ENCODE measurements at regions not wholly inside any gene's neighbourhood (a gene's known extent, or its start where the extent isn't known, plus 50 kb on each side); places are given as distances from the start of the nearest gene placed in this dataset.
"Not testable (repeated sequence)": the region's sequence is repeated elsewhere in the genome, so short reads cannot be mapped to it uniquely, and the experiment has no call there.

DNA sequence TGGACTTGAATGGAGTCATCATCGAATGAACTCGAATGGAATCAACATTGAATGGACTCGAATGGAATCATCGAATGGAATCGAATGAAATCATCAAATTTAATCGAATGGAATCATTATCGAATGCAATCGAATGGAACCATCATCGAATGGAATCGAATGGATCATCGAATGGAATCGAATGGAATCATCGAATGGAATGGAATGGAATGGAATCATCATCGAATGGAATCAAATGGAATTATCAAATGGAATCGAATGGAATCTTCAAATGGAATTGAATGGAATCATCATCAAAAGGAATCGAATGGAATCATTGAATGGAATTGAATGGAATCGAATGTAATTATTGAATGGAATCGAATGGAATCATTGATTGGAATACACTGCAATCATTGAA, 610.3 kb downstream of the TP53TG3F start:
- peaks cover 18% of the 10 kb centered on the region for H3K9me3 ChIP-seq
- H3K36me3 ChIP-seq, H3K4me3 ChIP-seq, DNase-seq, H3K27me3 ChIP-seq: not testable (repeated sequence)

DNA sequence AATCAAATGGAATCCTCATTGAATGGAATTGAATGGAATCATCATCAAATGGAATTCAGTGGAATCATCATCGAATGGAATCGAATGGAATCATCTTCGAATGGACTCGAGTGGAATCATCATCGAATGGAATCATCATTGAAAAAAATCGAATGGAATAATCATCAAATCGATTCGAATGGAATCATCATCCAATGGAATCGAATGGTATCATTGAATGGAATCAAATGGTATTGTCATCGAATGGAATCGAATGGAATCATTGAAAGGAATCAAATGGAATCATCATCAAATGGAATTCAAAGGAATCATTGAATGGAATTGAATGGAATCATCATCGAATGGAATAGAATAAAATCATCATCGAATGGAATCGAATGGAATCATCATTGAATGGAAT, 619.3 kb downstream of the TP53TG3F start:
- no peak overlapping the region for H3K4me3 ChIP-seq
- H3K27me3 ChIP-seq, result no peaks in the 10 kb centered on the region
- H3K36me3 ChIP-seq, result no peaks in the 10 kb centered on the region
- peaks cover 48% of the 10 kb centered on the region for H3K9me3 ChIP-seq
- DNase-seq, result no peak

DNA sequence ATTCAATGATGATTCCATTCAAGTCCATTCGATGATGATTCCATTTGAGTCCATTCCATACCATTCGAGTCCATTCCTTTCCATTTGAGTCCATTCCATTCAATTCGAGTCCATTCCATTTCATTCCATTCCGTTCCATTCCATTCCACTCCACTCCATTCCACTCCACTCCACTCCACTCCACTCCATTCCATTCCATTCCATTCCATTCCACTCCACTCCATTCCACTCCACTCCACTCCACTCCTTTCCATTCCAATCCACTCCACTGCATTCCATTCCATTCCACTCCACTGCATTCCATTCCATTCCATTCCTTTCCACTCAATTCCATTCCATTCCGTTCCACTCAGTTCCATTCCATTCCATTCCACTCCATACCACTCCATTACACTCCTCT, 625.6 kb downstream of the TP53TG3F start:
- peaks cover 45% of the 10 kb centered on the region for H3K9me3 ChIP-seq
- not testable (repeated sequence) for DNase-seq, H3K36me3 ChIP-seq, H3K4me3 ChIP-seq, H3K27me3 ChIP-seq

DNA sequence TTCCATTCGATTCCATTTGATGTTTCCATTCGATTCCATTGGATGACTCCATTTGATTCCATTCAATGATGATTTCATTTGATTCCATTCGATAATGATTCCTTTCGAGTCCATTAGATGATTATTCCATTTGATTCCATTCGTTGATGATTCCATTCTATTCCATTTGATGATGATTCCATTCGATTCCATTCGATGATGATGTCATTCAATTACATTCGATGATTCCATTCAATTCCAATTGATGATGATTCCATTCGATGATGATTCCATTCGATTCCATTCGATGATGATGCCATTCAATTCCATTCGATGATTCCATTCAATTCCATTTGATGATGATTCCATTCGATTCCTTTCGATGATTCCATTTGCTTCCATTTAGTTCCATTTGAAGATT, 635.6 kb downstream of the TP53TG3F start:
- H3K9me3 ChIP-seq, result peaks cover 28% of the 10 kb centered on the region
- not testable (repeated sequence) for DNase-seq, H3K36me3 ChIP-seq, H3K4me3 ChIP-seq, H3K27me3 ChIP-seq

DNA sequence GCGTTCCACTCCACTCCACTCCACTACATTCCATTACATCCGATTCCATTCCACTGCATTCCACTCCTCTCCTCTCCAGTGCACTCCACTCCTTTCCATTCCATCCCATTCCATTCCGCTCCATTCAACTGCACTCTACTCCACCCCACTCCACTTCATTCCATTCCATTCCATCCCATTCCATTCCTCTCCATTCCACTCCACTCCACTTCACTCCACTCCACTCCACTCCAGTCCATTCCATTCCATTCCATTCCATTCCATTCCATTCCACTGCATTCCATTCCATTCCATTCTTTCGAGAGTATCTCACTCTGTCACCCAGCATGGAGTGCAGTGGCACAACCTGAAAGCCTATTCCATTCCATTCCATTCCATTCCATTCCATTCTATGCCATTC, 637.5 kb downstream of the TP53TG3F start:
- DNase-seq, H3K4me3 ChIP-seq: not testable (repeated sequence)

DNA sequence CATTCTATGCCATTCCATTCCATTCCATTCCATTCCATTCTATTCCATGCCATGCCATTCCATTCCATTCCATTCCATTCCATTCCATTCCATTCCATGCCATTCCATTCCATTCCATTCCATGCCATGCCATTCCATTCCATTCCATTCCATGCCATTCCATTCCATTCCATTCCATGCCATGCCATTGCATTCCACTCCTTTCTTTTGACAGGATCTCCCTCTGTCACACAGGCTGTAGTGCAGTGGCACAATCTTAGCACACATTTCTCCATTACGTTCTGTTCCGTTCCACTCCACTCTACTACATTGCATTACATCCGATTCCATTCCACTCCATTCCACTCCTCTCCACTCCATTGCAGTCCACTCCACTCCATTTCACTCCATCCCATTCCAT, 637.9 kb downstream of the TP53TG3F start:
- not testable (repeated sequence) for DNase-seq, H3K27me3 ChIP-seq

More for the DNA sequence above, 637.5 kb downstream of the TP53TG3F start:
- H3K27me3 ChIP-seq, H3K36me3 ChIP-seq: not testable (repeated sequence)
- H3K9me3 ChIP-seq, result peaks cover 16% of the 10 kb centered on the region

DNA sequence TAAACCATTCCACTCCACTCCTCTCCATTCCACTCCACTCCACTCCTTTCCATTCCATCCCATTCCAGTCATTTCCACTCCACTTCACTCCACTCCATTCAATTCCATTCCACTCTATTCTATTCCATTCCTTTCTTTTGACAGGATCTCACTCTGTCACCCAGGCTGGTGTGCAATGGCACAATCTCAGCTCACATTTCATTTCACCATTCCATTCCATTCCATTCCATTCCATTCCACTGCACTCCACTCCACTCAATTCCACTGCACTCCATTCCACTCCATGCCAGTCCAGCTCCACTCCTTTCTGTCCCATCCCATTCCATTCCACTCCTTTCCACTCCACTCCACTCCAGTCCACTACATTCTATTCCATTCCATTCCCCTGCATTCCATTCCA, 638.6 kb downstream of the TP53TG3F start:
- DNase-seq, H3K36me3 ChIP-seq, H3K27me3 ChIP-seq, H3K4me3 ChIP-seq: not testable (repeated sequence)
- peaks cover 11% of the 10 kb centered on the region for H3K9me3 ChIP-seq

More for the DNA sequence above, 637.9 kb downstream of the TP53TG3F start:
- not testable (repeated sequence) for H3K36me3 ChIP-seq, H3K4me3 ChIP-seq
- peaks cover 16% of the 10 kb centered on the region for H3K9me3 ChIP-seq

DNA sequence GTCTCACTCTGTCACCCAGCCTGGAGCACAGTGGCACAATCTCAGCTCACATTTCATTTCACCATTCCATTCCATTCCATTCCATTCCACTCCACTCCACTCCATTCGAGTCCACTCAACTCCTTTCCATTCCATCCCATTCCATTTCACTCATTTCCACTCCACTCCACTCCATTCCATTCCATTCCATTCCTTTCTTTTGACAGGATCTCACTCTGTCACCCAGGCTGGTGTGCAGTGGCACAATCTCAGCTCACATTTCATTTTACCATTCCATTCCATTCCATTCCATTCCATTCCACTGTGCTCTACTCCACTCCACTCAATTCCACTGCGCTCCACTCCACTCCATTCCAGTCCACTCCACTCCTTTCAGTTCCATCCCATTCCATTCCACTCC, 639.6 kb downstream of the TP53TG3F start:
- H3K36me3 ChIP-seq, DNase-seq, H3K4me3 ChIP-seq, H3K27me3 ChIP-seq, H3K9me3 ChIP-seq: not testable (repeated sequence)
